ENCODE measurements at regions not wholly inside any gene's neighbourhood (a gene's known extent, or its start where the extent isn't known, plus 50 kb on each side); places are given as distances from the start of the nearest gene placed in this dataset.

- Histone ChIP-seq H3K18ac (ENCODE audit: extremely low read depth, low read length) (no peak overlapping the region; the same call in 1 of the 2 replicates), H3K4ac (replicated peaks; ENCODE audit: insufficient read length, low read depth, low read length) (no peak overlapping the region), H3K4me2 (ENCODE audit: insufficient read depth in 1 of 2, low read depth in 2 of 2, low read length in 2 of 2) (no peak overlapping the region), H3K4me3 (ENCODE audit: extremely low read depth in 1 of 4, insufficient read depth in 2 of 4, low read depth in 3 of 4, low read length in 4 of 4) (no peak overlapping the region), H4K91ac (replicated peaks; ENCODE audit: insufficient read length, low read length) (no peak overlapping the region), H3K23ac (ENCODE audit: insufficient read length) (no peak overlapping the region), H3K27ac (ENCODE audit: low read depth, low read length) (no peak overlapping the region), H2BK12ac (ENCODE audit: low read depth, low read length) (0 out of 2 replicates have a peak overlapping the region, but pooled peaks have one; percentile 31), H3K36me3 (ENCODE audit: control insufficient read depth in 2 of 4, insufficient read depth in 4 of 4, low read length in 3 of 4) (no peaks in the 10 kb centered on the region), H3K79me2 (ENCODE audit: control insufficient read depth in 1 of 2, insufficient read depth in 2 of 2, low read length in 2 of 2) (no peaks in the 10 kb centered on the region), H3K9ac (replicated peaks in 1 of 4; ENCODE audit: extremely low read depth in 1 of 4, low read depth in 3 of 4, low read length in 3 of 4) (no peak overlapping the region), H3K56ac (replicated peaks; ENCODE audit: insufficient read length, low read depth, low read length) (no peak overlapping the region), H3K14ac (ENCODE audit: insufficient read length) (no peak overlapping the region), H4K5ac (ENCODE audit: insufficient read length, low read depth, low read length) (no peak overlapping the region), H2AFZ (ENCODE audit: low read length) (no peak overlapping the region), H3K79me1 (ENCODE audit: low read depth, low read length) (no peaks in the 10 kb centered on the region), H2BK120ac (replicated peaks; ENCODE audit: low read depth, low read length) (no peak overlapping the region), H3K4me1 (replicated peaks in 1 of 4; ENCODE audit: control insufficient read depth in 3 of 4, insufficient read depth in 4 of 4, low read length in 3 of 4) (no peaks in the 10 kb centered on the region), H4K20me1 (replicated peaks in 1 of 2; ENCODE audit: control insufficient read depth in 1 of 2, insufficient read depth in 2 of 2, low read length in 2 of 2) (no peaks in the 10 kb centered on the region), H3K23me2 (ENCODE audit: low read depth, low read length) (no peaks in the 10 kb centered on the region), H2AK5ac (ENCODE audit: low read depth, low read length) (no peak overlapping the region), H2BK5ac (ENCODE audit: low read depth, low read length) (no peak overlapping the region), H3K27me3 (replicated peaks in 1 of 4; ENCODE audit: control insufficient read depth in 3 of 4, extremely low read depth in 1 of 4, insufficient read depth in 3 of 4, low read length in 3 of 4) (peaks cover 0 to 9% (median 5%) of the 10 kb centered on the region in 4 experiments; a peak in 5 of 7 replicates), H4K8ac (ENCODE audit: extremely low read depth, insufficient read depth, low read length) (no peak overlapping the region), H2BK15ac (ENCODE audit: low read length) (no peak overlapping the region), H3K9me3 (ENCODE audit: insufficient read depth in 2 of 2, low read depth in 1 of 2, low read length in 1 of 2) (no peaks in the 10 kb centered on the region), H2BK20ac (ENCODE audit: low read length) (no peak overlapping the region)
- CTCF ChIA-PET (ENCODE audit: partially characterized antibody) = interaction anchor here (0.7 to 0.9 kb wide), 2 partner anchors 9 to 430 kb away, joined by 3 read pairs; no protein-coding TSS in a partner anchor
- DNase-seq (ENCODE audit: low read depth in 1 of 2, low spot score in 2 of 2) (no peak), FAIRE-seq (no peak)
- TF ChIP-seq TAF1 (IDR thresholded peaks at IDR 0.05; ENCODE audit: low read depth, low read length) (no peak), POLR2AphosphoS5 (IDR thresholded peaks at IDR 0.05; ENCODE audit: low read depth, low read length) (peak; percentile 51; the same call in 1 of the 2 replicates)
- WGBS, 2 experiments (ENCODE audit: extremely low coverage in 1 of 2, insufficient coverage in 1 of 2, insufficient read length in 1 of 2, insufficient replicate concordance in 2 of 2, low coverage in 1 of 2, low lambda C conversion rate in 2 of 2, missing lambda C conversion rate in 1 of 2) = 72% methylated on average over 5 of the region's 5 CpGs; no CpG with 5 or more reads in 1 of the 2 experiments
- POLR2A ChIA-PET (ENCODE audit: partially characterized antibody) = no interaction called here
These were observed 53.8 kb upstream of the CLEC14A start for GRCh38 chr14:38309522-38310277.

All from H1 (cell line).